COR-L47 (cell line): ENCODE measurements at regions not wholly inside any gene's neighbourhood (a gene's known extent, or its start where the extent isn't known, plus 50 kb on each side); places are given as distances from the start of the nearest gene placed in this dataset.
A peak's percentile ranks its signal among the peaks of the same experiment; 100 is the strongest.
"Not testable (repeated sequence)": the region's sequence is repeated elsewhere in the genome, so short reads cannot be mapped to it uniquely, and the experiment has no call there.

Experiments used
- DNase-seq: peaks from one replicate; lab custom pipeline; 2025; lab: John Stamatoyannopoulos, UW

DNA sequence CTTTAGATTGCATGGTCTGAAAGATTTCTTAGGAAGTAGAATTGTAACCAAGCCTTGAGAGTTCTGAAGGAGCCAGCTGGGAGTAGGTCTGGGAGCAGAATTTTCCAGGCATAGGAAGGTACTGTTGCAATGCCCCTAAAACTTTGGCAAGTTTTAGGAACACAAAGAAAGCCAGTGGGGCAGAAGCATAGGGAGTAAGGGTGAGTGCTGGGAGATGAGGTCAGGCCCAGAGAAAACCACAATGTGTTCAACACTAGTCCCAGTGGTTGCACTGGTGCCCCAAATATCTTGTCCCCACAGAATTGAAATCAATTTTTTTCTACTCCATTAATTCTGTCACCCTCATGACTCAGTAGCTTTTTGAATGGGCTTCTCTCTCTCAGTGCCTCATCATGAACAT, 120.7 kb upstream of the GALNT15 start:
- DNase-seq = no peak

DNA sequence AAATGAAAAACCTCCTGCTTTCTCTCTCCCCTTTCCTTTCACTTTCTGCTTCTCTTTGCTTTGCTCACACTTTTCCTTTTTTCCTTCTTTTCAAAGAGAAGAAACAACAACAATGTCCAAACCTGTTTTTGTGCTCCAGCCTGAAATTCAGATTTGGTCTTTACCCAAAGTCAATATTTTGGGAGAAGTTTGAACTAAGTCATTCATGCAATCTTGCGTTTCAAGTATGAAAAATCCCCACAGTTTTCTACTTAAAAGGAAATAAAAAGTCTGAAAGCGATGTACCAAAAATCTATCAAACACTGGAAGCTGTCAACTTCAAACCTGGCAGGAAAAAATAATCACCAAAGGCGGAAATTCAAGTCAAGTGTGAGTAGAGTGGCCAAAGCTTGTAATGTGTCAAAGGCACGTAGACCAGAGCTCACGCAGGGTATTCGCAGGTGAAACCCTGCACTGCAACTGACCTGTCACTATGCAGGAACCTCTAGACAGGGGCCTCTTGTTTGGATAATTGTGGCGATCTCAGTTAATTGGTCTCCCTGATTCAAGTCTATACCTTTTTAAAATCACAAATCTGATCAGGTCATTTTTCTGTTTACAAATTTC, 118.8 kb upstream of the GALNT15 start:
- DNase-seq = no peak

DNA sequence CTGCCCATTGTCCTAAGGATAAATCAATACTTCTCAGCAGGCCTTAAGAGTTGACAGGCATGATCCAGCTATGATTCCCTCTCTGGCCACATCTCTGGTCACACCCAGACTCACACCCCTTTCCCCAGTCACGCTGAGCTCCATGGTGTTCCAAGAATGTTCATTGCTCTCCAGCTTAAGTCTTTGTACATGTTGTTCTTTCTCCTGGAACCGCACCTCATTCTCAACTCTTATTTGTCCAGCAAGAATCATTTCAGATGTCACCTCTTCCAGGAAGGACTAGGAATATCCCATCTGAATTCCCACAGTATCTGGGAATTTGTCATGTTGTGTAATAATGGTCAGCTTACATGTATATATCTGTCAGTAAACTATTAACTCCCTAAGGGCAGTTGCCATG, 118.3 kb upstream of the GALNT15 start:
- no peak for DNase-seq

DNA sequence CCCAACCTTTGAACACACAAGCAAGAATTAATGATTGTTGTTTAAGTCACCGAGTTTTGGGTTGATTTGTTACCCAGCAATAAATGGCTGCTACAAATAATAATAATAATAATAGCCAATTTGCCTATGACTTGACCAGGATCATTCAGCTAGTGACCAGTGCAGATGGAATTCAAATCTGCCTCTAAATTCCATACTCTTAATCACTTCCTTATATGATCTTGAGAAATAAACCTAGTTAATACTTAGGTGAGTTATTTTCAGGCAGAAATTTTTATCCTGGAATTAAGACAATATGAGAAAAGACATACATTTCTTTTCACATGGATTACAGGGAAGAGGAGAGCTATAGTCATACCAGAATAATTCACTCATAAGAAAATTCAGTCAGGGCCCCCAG, 116.0 kb upstream of the GALNT15 start:
- no peak for DNase-seq

DNA sequence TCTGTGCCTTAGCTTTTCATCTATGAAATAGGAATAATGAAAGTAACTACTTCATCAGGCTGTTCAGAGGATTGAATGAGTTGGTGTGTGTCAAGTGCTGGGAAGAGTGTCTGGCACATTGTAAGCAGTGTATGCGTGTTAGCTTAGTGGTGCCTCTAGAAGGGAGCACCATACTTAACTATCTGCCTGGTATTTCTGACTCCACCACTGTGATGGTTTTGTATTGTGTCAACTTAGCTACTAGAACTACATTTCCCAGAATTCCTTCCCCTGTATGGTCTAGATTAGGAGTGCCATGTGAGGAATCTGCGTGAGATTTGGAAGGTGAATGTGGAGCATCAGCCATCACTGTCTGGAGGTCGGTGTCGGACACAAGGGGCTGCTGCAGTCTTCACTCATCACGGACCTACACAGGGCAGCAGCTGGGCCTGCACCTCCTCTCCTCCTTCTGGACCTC, 115.4 kb upstream of the GALNT15 start:
- no peak for DNase-seq

DNA sequence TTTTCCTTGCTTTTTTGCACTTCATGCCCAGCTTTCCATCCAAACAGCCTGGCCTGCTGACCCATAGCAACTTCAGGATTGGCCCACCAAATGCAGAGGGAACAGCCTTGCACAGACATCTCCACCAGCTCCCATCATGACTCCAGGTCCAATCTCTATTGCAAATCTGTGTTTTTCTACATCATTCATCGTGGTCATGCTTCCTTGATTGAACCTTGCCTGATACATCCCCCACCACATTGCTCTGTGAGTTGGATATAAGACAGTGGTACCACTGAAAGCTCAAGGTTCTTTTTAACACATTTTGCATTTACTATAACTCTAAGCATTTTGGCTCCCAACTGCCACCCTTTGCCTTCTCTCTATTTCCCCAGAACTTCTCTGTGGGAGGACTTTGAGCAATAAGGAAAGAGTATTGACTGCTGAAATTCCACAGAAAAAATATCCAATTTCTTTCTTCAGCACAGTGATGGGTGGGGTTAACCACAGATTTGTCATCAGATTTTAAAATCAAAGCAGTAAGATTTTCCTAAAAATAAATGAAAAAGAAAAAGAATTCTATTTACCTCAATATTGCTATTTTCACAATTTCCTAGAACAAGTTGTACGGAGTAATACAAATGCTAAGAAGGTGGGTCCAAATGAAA, 114.6 kb upstream of the GALNT15 start:
- no peak for DNase-seq

DNA sequence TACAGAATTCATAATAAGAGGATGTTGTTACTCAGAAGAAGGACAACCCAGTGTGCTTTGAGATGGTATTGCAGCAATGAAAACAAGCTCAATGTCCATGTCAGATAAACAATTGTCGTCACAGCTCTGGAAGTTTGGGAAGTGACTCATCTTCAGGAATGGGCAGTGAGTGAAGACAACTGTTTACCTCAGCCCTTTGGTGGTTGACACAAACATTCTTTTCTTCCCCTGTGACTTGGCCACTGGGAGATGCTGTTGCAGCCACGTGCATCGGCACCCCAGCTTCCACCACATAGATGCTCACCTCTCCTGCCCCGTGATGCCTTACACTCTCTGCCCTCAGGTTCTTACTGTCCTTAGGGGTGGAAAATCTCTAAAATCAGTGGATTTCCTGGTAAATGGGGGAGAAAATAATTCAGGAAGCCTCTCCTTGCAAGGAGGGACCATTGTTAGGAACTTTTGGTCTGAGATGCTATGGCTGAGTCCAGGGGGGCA, 114.1 kb upstream of the GALNT15 start:
- DNase-seq = no peak

DNA sequence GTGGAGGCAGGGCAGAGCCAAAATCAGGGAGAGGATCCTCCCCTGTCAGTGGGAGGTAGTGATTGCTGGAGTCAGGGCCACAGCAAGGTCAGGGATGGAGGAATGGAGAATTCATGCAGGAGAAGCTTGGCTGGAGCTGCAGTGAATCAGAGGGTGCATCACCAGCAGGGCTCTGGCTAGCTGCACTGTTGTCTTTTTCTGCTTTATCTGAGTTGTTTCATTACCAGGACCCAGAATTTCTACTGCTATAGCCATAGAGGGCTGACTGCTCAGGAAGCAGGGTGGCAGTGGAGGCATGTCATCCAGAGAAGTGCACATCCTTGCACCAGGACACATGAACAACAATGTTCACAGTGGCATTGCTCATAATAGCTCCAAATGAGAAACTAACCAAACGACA, 113.5 kb upstream of the GALNT15 start:
- no peak for DNase-seq

DNA sequence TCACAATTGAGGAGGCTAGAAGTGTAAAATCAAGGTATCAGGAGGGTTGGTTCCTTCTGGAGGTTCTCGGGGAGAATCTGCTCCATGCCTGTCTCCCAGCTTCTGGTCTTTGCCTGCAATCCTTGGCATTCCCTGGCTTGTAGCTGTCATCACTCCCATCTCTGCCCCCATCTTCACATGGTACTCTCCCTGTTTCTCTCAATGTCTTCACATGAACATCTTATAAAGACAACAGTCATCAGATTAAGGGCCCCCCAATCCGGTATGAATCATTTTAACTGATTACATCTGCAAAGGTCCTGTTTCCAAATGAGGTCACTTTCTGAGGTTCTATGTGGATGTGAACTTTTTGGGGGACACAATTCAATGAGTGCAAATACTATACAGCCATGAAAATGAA, 113.0 kb upstream of the GALNT15 start:
- DNase-seq = no peak

DNA sequence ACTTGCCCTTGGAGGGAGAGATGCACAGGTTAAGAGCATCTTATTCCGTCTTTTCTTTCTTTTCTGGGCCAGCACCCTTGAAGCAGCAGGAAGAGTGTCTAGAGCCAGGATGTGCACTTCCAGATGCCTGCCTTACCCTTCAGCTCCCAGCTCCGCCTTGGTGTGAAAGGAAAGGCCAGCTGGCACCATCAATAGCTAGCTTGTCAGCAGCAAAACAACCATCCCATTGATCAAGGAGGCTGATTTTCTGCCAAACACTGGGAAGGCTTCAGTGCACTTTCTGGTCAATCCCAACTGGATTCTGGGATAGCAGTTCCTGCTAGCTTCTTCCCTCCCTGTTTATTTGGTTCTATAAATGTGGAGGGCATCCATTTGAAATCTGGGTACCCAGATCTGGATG, 110.9 kb upstream of the GALNT15 start:
- no peak for DNase-seq

DNA sequence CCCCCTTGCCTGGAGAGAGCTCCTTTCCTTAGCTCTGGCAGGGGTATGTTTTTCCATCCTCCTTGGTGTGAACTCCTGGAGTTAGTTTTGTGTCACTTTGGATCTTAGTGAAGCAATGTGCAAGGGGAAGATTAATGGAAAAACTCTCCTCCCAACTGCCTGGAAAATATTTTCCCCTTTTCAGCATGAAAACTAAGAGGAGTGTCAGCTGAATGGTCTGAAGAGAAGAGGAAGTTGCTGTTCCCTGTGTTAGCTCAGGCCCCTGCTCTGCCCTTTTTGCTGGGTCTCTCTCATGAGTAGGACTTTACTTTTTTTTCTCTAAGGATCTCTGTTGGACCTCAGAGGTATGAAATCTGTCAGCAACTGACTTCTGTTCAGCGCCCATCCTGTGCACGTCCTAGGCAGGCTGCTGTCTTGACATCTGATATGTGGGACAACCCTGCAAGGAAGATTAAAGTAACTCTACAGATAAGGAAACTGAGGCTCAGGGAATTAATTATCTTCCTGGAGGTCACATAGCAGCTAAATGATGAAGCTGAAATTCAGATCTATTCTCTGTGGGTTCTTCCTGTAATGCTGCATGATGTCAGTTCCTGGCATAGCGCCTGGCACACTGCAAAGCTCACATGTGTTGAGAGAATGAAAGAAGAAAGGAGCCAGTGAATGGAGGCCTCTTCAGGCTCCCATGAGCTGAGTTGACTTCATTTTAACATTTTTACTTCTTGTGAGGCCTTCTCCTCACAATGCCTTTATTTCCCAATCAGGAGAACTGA, 109.7 kb upstream of the GALNT15 start:
- no peak for DNase-seq

DNA sequence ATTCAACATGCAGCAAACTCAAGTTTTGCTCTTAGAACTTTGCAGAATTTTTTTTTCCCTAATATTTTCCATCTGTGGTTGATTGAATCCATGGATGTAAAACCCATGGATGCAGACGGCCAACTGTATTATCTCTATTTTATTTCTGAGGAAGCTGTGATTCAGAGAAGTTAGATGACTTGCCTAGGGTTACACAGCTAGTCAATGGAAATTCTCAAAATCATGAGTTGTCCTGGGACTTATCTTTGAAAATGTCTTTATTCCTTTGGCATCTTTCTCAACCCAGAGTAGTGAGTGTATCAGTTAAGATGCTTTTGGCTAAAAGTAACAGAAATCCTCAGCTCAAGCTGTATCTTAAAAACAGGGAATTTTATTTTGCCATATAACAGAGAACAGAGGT, 107.9 kb upstream of the GALNT15 start:
- DNase-seq = no peak

DNA sequence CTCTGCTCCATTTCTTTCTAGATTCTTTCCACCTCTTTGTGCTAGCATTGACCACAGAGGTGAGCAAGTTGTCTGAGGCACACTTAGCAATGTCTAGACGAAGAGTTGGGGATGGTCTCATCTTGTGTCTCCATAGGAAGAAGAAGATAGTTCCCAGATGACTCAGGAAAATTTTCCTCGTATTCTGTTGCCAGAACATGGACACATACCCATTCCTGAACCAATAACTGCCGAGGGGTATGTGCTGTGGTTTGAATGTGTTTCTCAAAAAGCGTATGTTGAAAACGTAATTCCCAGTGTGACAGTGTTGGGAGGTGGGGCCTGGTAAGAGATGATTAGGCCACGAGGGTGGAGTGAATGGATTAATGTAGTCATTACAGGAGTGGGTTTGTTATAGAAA, 107.5 kb upstream of the GALNT15 start:
- DNase-seq = no peak

DNA sequence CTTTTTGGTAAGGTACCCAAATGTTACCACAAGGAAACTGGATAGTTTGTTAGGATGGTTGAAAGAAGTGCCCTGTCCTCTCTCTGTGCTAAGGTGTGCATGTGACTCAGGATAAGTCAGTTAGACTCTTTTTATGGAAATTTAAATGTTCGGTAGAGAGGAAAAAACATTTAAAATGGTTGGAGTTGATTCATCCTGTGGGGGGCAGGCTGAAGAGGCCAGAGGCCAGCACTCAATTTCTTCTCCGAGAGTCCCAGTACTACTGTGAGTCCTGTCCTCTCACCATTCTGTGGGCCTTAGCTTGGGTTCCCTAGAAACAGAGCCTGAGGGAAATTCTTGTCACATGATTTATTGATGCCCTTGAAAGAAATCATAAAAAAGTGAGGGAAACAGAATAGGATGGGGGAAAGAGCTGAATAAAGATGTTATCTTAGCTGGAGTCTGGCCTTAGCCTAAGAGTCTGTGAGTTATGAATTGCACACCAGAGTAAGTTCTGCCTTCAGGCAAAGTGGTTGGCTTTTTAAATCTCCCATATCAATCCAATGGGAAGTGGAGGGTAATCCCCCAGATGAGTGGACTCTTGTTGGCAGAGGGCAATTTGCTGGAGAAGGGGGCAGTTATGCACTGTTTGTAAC, 106.5 kb upstream of the GALNT15 start:
- no peak for DNase-seq

DNA sequence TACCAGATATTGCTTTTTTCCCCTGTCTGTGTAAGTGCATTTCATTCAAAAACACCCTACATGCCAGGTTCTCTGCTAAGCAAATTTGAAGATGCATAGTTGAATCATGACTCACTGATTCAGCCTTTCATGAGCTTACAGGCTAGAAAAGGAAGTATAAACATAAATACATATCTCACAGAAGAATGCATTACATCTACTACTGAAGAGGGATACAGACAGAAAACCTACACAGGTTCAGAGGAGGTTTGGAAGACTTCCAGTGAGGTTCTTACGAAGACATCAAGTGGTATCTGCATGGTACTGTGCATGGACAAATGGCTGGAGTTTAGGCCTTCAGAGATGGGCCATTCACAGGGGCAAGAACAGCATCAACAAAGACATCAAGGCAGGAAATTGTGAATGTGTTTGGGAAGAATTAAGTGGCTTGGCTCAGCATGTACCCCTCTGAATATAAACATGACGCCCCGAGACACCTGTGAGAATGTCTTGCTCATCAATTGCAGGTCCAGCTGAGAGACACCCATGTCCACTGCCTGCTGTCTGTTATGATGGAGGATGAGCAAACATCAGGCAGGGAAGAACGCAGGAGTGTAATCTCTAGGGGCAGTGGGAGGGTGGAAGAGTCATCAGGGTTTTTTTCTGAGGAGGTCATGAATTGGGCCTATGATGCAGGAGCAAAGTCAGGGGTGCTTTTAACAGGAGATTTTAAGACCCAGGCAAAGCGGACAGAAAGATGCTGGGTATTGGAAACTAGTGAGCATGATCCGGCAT, 105.1 kb upstream of the GALNT15 start:
- DNase-seq = no peak

DNA sequence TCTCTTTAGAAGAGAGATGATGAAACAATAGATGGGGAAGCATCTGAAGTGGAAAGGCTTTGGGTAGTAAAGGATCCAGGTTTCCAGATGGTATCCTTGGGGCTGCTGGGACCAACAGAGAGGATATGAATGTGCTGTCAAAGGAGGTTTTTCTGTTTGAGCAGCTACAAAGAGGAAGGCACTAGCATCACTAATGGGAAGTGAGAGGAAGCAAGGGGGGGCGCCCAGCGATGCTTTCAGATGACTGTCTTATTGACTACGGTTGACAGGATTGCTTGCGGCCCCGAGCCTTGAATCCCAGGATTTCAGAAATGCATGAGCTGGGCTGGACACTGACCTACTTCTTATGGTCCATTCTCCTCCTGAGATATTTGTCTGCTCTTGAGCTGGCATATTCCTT, 103.8 kb upstream of the GALNT15 start:
- DNase-seq = no peak

DNA sequence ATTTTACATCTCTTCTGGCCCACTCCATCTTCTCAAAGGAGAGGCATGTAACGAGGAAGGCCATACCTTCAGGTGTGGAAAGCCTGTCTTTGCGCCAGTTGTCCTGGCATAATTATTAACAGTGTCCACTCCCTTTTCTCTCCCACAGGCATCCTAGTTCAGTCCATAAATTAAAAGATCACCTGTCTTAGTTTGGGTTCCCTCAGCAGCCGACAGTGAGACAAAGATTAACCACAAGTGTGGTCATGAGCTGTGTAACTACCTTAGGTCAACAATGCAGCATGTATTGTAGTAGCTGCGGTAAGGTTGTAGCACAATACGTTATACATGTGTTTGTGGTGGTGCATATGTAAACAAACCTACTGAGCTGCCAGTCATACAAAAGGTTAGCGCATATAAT, 103.3 kb upstream of the GALNT15 start:
- DNase-seq = peak; percentile 62

DNA sequence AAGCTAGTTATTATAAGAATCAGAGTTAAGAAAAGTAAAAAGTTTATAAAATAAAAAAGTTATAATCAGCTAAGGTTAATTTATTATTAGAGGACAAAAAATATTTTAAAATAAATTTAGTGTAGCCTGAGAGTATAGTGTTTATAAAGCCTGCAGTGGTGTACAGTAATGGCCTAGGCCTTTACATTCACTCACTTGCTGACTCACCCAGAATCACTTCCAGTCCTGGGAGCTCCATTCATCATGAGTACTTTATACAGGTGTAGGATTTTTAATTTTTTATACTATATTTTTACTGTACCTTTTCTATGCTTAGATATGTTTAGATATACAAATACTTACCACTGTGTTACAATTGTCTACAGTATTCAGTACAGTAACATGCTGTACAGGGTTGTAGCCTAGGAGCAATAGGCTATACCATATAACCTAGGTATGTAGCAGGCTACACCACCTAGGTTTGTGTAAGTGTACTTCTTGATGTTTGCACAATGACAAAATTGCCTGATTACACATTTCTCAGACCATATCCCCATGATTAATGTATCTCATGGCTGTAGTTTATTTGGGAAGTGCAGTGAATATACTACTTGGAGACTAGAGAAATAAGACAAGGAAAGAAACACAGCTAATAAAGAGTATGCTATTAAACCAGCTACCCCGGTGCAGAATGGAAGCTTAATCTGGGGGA, 101.9 kb upstream of the GALNT15 start:
- no peak for DNase-seq

DNA sequence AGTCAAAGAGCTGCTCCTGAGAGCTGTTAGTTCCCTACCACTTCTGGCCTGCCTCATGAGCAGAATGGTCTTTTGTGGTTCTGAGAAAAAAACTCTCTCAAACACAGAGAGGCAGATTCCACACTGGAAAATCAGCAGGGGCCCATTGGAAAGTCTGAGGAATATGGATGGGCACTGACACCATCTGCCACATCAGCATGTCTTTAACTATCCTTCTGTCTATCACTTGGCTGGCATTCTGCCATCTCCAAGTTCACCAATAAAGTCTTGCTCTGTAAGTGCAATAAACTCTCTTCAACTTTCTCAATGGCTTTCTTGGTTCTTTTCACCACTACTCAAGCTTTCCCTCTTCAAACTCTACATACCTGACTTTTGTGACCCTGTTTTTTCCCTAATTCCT, 101.3 kb upstream of the GALNT15 start:
- no peak for DNase-seq

DNA sequence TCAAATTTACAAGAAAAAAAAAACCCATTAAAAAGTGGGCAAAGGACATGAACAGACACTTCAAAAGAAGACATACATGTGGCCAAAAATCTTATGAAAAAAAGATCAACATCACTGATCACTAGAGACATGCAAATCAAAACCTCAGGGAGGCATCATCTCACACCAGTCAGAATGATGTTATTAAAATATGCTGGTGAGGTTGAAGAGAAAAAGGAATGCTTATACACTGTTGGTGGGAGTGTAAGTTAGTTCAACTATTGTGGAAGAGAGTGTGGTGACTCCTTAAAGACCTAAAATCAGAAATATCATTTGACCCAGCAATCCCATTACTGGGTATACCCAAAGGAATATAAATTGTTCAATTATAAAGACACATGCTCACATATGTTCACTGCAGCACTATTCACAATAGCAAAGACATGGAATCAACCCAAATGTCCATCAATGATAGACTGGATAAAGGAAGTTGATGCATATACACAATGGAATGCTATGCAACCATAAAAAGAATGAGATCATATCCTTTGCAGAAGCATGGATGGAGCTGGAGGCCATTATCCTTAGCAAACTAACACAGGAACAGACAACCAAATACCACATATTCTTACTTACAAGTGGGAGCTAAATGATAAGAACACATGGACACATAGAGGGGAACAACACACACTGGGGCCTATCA, 100.3 kb upstream of the GALNT15 start:
- not testable (repeated sequence) for DNase-seq

DNA sequence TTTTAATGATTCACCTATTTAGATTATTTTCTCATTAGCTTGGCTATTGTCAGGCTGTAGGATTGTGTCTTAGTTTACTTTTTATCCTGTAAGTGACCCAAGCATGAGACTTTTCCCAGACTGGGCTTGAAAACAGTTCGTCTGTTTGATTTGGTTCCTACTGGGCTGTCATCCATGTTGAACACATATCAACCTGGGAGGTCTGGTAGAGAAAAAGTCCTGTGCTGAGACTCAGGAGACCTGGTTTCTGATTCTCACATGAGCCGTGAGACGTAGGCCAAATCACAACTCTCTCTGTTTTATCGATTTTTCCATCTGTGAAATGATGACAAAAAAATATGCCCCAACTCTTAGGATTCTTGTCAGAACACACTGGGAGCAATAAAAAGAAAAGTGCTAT, 98.8 kb upstream of the GALNT15 start:
- DNase-seq = no peak
